GM04503 (cell line): ENCODE measurements at regions not wholly inside any gene's neighbourhood (a gene's known extent, or its start where the extent isn't known, plus 50 kb on each side); places are given as distances from the start of the nearest gene placed in this dataset.
"Not testable (repeated sequence)": the region's sequence is repeated elsewhere in the genome, so short reads cannot be mapped to it uniquely, and the experiment has no call there.

Source experiments
- DNase-seq: peaks from one replicate; pipeline ENCODE4 v3.0.0-alpha.2; 2012; ENCODE audit warnings: low read depth

- DNase-seq: no peak
Measured at GRCh38 chr4:3879681-3880614, 113.8 kb downstream of the ADRA2C start.

DNA sequence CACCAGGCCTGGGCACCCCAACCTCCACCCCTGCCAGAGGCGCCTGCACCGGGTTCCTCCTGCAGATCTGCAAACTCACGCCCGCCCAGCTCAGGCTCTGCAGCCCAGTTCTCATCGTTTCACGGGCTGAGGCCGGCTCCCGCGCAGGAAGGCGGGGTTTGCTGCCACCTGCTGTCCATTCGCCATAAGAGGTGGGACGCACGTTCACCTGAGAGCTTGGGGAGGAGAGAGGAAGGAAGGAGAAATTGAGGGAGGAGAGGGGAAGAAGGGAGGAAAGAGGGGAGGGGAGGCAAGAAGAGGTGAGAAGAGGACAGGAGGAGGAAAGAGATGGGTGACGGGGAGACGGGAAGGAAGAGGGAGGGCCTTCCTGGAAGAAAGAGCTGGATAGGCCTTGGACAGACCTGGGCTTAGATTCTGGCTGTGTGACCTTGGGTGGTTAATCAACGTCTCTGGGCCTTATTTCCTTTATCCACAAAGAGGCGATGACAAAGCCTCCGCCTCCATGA lies 114.5 kb downstream of the ADRA2C start:
- DNase-seq: no peak

GRCh38 chr4:3882316-3882885 lies 116.2 kb downstream of the ADRA2C start:
- peak; percentile 42 for DNase-seq

- not testable (repeated sequence) for DNase-seq
Measured at GRCh38 chr4:3884261-3884660, 118.1 kb downstream of the ADRA2C start.

GRCh38 chr4:3893590-3893989 lies 127.4 kb downstream of the ADRA2C start:
- DNase-seq: not testable (repeated sequence)

- not testable (repeated sequence) for DNase-seq
Measured at GRCh38 chr4:3894086-3894959, 128.1 kb downstream of the ADRA2C start.

DNA sequence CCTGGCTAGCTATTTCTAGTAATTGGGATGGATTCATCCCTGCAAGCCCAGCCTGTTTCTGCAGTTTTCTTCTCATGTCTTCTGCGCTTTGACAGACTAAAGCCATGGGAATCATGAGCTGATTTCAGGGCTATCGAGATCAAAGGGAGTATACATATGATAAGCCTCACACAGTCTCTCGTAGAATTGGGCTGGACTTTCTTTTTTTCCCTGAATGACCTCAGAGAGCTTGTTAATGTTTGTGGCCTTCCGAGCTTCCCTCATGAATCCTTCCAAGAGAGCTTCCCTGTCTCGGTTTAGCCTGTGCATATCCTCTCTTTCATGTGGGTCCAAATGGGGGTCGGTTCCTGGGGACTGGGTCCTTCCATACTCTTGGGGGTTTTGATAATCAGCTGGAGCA lies 130.3 kb downstream of the ADRA2C start:
- DNase-seq: no peak

DNA sequence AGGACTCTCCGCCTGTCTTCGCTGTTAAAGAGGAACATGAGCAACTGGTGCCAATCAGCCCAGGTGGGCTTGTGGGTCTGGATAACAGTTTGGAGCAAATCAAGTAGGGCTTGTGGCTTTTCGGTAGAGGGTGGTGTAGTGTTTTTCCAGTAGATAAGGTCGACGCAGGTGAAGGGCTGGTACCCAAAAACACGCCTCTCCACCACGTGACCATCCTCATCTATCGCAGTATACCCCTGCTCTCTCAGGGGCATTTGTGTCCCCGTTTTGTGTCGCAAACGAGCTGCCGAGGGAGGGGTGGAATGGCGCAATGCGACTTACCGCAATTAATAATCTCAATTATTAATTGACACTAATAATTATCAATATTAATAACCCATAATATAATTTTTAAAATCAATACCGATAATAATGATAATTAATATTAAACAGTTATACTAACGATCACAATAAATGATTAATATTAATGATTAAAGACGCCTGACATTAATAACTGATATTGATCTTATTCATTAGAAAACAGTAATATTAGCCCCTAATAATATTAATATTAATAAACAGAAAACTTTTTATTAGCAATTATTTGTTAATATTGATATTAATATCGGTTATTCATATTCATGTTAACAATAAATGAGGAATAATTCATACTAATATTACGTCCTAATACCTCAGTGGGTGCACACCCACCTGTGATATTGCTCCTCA lies 130.8 kb downstream of the ADRA2C start:
- DNase-seq: not testable (repeated sequence)

- no peak for DNase-seq
Measured at GRCh38 chr4:3898098-3898497, 131.9 kb downstream of the ADRA2C start.

GRCh38 chr4:3898928-3899327 lies 132.7 kb downstream of the ADRA2C start:
- DNase-seq: not testable (repeated sequence)

- DNase-seq: peak; percentile 34
Measured at GRCh38 chr4:3904264-3904955, 138.2 kb downstream of the ADRA2C start.

DNA sequence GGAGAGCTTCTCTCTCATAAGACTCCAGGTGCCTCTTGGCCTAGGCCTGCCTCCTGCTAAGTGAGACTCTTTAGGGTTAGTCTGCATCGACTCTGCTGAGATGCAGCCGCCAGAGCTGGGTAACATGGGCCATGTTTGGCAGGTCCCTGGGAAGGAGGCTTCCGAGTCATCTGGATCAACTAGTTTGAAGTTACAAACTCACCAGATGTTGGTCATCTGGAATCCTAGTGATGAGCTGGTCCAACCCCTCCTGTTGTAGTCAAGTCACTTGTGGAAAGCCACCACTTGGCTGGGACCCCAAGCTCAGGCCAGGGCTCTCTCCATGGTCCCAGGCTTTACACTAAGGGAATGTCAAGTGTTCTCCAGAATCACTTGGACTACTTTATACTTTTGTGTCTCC lies 143.4 kb downstream of the ADRA2C start:
- DNase-seq: not testable (repeated sequence)

GRCh38 chr4:3910161-3910950 lies 144.2 kb downstream of the ADRA2C start:
- DNase-seq: not testable (repeated sequence)

DNA sequence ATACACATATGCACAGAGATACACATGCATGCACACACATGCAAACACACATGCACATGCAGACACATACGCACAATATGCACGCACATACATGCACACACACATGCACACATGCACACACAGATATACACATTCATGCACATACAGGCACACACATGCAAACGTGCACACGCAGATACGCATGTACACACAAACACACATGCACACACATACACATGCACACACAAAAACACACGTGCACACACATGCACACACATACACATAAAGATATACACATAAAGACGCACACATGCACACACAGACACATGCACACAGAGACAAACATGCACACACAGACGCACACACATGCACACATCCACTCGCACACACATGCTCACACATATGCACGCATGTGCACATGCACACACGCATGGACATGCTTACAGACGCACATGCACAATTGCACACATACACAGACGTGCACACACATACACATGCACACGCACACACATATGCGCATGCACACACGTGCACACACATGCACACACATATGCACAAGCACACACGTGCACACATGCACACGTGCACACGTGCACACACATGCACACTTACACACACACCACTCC lies 145.2 kb downstream of the ADRA2C start:
- DNase-seq: no peak

DNA sequence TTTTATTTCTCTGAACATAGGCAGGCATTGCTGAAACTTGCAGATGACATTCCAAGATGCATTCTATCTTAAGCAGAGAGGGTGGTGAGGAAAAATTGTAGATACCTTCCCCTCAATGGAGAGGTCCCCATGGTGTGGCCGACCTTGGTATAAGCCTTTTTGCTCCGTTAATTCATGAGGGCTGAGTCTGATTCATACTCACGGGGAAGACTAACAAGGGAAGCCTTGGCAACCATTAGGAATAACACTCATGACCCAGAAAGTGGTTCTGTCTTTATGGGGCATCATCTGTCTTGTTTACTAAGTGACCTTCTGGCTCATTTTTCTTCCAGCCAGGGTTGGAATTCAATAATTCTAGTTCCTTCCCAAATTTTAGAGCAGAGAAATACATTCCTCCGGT lies 148.3 kb downstream of the ADRA2C start:
- DNase-seq: peak; percentile 65

GRCh38 chr4:3919509-3919908 lies 153.3 kb downstream of the ADRA2C start:
- not testable (repeated sequence) for DNase-seq

- DNase-seq: not testable (repeated sequence)
Measured at GRCh38 chr4:3921902-3922301, 155.7 kb downstream of the ADRA2C start.

DNA sequence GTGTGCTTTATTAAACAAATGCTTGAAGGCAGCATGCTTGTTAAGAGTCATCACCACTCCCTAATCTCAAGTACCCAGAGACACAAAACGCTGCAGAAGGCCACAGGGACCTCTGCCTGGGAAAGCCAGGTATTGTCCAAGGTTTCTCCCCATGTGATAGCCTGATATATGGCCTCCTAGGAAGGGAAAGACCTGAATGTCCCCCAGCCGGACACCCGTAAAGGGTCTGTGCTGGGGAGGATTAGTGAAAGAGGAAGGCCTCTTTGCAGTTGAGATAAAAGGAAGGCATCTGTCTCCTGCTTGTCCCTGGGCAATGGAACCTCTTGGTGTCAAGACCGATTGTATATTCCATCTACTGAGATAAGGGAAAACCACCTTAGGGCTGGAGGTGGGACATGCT lies 159.7 kb downstream of the ADRA2C start:
- DNase-seq: not testable (repeated sequence)

DNA sequence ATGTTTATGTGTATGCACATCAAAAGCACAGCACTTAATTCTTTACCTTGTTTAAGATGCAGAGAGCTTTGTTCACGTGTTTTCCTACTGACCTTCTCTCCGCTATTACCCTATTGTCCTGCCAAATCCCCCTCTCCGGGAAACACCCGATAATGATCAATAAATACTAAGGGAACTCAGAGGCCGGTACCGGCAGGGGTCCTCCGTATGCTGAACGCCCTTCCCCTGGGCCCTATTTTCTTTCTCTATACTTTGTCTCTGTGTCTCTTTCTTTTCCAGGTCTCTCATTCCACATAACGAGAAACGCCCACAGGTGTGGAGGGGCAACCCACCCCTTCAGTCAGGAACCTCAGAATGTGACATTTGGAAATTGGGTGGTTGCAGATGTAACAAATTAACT lies 160.1 kb downstream of the ADRA2C start:
- not testable (repeated sequence) for DNase-seq
